K562 (cell line): ENCODE measurements at regions not wholly inside any gene's neighbourhood (a gene's known extent, or its start where the extent isn't known, plus 50 kb on each side); places are given as distances from the start of the nearest gene placed in this dataset.

Experiments used
- ATAC-seq: fragments of 200-7000 bp; cut with Tn5 transposase; 3 replicates; pipeline ENCODE4 v1.9.1; 2020; ENCODE audit warnings: moderate library complexity
- BruUV-seq: library from RNA; stranded (reverse); fragments of 400-500 nt; replicated peaks from 2 replicates; lab custom pipeline; 2021; lab: Mats Ljungman, UMichigan
- CTCF ChIA-PET: fragments of 300-600 bp; formaldehyde crosslinking; extraction: SDS; loops from one replicate; lab custom pipeline; 2021; ENCODE audit warnings: low intra/inter-chr PET ratio; lab: Yijun Ruan, JAX
- POLR2A ChIA-PET: fragments of 300-600, 350-650 bp; sonication (Branson Sonifier 250); formaldehyde crosslinking; extraction: SDS; loops from one replicate; lab custom pipeline; 2021; ENCODE audit warnings: antibody characterized with exemption, inconsistent platforms; lab: Yijun Ruan, JAX
- DNase-seq, 4 experiments: peaks; one replicate each; pipeline versions ENCODE4 v3.0.0 to v3.0.0-alpha.2; 2011 to 2018; ENCODE audit warnings: low spot score in 3 of 4, mixed read lengths in 3 of 4; ENCODE audit errors: extremely low read depth in 1 of 4
- FAIRE-seq: peaks from 2 replicates; lab custom pipeline; 2011; peaks lifted over from hg19 to GRCh38; lab: Jason Lieb, UNC
- H2AFZ ChIP-seq: 2 replicates; pipeline ENCODE4 v1.6.0; 2011; ENCODE audit warnings: low read depth, low read length, control low read depth, inconsistent platforms
- H3K27ac ChIP-seq: fragments of 200-600 bp; 3 replicates; pipeline ENCODE4 v1.8.0; 2011; ENCODE audit warnings: low read depth, mild to moderate bottlenecking, control low read depth, inconsistent platforms, low read length, moderate library complexity, mixed read lengths; ENCODE audit errors: extremely low read depth
- H3K27me3 ChIP-seq, 2 experiments: fragments of 300-600 bp in 1 of 2; 2 replicates in 1 of 2; 3 replicates in 1 of 2; pipeline versions ENCODE4 v1.6.0 to v1.8.0; 2011; ENCODE audit warnings: inconsistent platforms in 2 of 2, low read length in 2 of 2, mild to moderate bottlenecking in 1 of 2, mixed read lengths in 1 of 2, moderate library complexity in 1 of 2; ENCODE audit not compliant: control insufficient read depth in 2 of 2, insufficient read depth in 2 of 2
- H3K36me3 ChIP-seq: fragments of 300-600 bp; 3 replicates; pipeline ENCODE4 v1.8.0; 2011; ENCODE audit warnings: mild to moderate bottlenecking, low read length, inconsistent platforms; ENCODE audit not compliant: control insufficient read depth, insufficient read depth
- H3K4me1 ChIP-seq, 2 experiments: fragments of 200-600 bp in 1 of 2; replicated peaks in 1 of 2; 2 replicates in 1 of 2; 3 replicates in 1 of 2; pipeline versions ENCODE4 v1.5.1 to v1.8.0; 2011; ENCODE audit warnings: inconsistent platforms in 2 of 2, low read length in 2 of 2, mild to moderate bottlenecking in 1 of 2, mixed read lengths in 1 of 2, moderate library complexity in 1 of 2; ENCODE audit not compliant: control insufficient read depth in 2 of 2, insufficient read depth in 2 of 2
- H3K4me2 ChIP-seq: 2 replicates; pipeline ENCODE4 v1.6.1; 2011; ENCODE audit warnings: low read length, control low read depth, inconsistent platforms, mixed read lengths; ENCODE audit not compliant: insufficient read depth
- H3K4me3 ChIP-seq: fragments of 200-600 bp; sonication (generic), shearing (Covaris generic); 2 replicates; pipeline ENCODE4 v1.5.1; 2016; ENCODE audit warnings: control low read depth, inconsistent platforms
- H3K79me2 ChIP-seq: fragments of 200-600 bp; 3 replicates; pipeline ENCODE4 v1.8.0; 2011; ENCODE audit warnings: low read length, inconsistent platforms; ENCODE audit not compliant: control insufficient read depth, insufficient read depth
- H3K9ac ChIP-seq, 2 experiments: 2 replicates each; pipeline versions ENCODE4 v1.6.0 to v1.6.1; 2011; ENCODE audit warnings: low read depth in 2 of 2, low read length in 2 of 2, control low read depth in 1 of 2, inconsistent platforms in 1 of 2, mild to moderate bottlenecking in 1 of 2, mixed read lengths in 1 of 2; ENCODE audit not compliant: insufficient read depth in 1 of 2
- H3K9me1 ChIP-seq: one replicate; pipeline ENCODE4 v1.6.0; 2011; ENCODE audit warnings: inconsistent platforms, mild to moderate bottlenecking, low read length, moderate library complexity; ENCODE audit not compliant: control insufficient read depth, insufficient read depth
- H3K9me3 ChIP-seq: replicated peaks from 2 replicates; pipeline ENCODE4 v1.5.1; 2011; ENCODE audit warnings: low read depth, low read length, inconsistent platforms; ENCODE audit not compliant: control insufficient read depth, insufficient read depth
- H4K20me1 ChIP-seq: replicated peaks from 2 replicates; pipeline ENCODE4 v1.6.1; 2011; ENCODE audit warnings: low read length, inconsistent platforms, mixed read lengths; ENCODE audit not compliant: control insufficient read depth, insufficient read depth
- EHMT2 ChIP-seq: fragments of 450-650 bp; IDR thresholded peaks from 2 replicates; pipeline ENCODE4 v1.6.1; 2018; ENCODE audit warnings: antibody characterized with exemption
- PTBP1 ChIP-seq: fragments of 200-400 bp; formaldehyde crosslinking; IDR thresholded peaks from 2 replicates; pipeline ENCODE4 v1.6.1; 2017; ENCODE audit warnings: low read depth, low read length
- WGBS: fragments of 100-300 bp; shearing (Covaris generic); methylation state at CpG from one replicate; pipeline ENCODE4 v1.1.6; 2016; ENCODE audit warnings: low coverage, mixed read lengths; ENCODE audit not compliant: insufficient coverage; ENCODE audit errors: missing lambda C conversion rate; 5-methylcytosine and 5-hydroxymethylcytosine counted together
- in situ Hi-C: fragments of 300-500 bp; cut with MboI; formaldehyde crosslinking; loops from 4 replicates; pipeline ENCODE4 v1.15.0; 2018; ENCODE audit warnings: inconsistent platforms, mixed read lengths
- intact Hi-C: fragments of 100-400 bp; cut with micrococcal nuclease; formaldehyde crosslinking; loops from 2 replicates; pipeline ENCODE4 v1.14.2; 2022
- TF ChIP-seq, protein P1 (sequence below): fragments of 250-450 bp; sonication (Bioruptor Pico); IDR thresholded peaks from 2 replicates; pipeline ENCODE4 v1.5.0; 2021
- TF ChIP-seq, protein P2 (sequence below), 2 experiments: fragments of 450-650 bp; IDR thresholded peaks; 2 replicates each; pipeline ENCODE4 v1.6.1; 2018; ENCODE audit warnings: mild to moderate bottlenecking in 2 of 2, low read depth in 1 of 2; ENCODE audit not compliant: partially characterized antibody in 2 of 2
- TF ChIP-seq, protein P3 (sequence below): fragments of 250-450 bp; sonication (Bioruptor Pico); IDR thresholded peaks from 2 replicates; pipeline ENCODE4 v1.8.0; 2021; ENCODE audit warnings: borderline replicate concordance, mild to moderate bottlenecking, moderate library complexity; ENCODE audit not compliant: poor library complexity, severe bottlenecking

DNA sequence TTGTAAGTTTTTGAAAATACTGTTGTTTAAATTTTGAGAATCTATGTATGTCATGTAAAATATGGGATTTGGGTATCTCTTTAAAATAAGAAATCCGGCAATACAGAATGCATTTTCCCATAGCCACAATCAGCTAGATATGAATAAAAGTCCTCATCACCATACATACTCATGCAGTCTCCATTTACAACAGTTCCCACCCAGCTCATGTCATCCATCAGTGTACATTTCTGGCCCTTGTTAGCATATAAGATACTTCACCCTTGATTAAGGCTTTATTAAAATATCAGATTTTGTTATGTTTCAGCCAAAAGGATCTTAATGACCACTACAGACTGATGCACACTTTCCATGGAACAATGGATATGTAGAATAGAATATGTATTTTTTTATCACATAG lies 218.0 kb downstream of the DPY19L2 start:
- in situ Hi-C loops (no loop called here), intact Hi-C loops (no loop called here)
- no peak for DNase-seq
- Histone ChIP-seq H3K4me1 (no peaks in the 10 kb centered on the region), H3K79me2 (no peaks in the 10 kb centered on the region), H3K27me3 (no peaks in the 10 kb centered on the region), H3K9me1 (no peaks in the 10 kb centered on the region), H3K4me3 (no peak overlapping the region), H3K9ac (no peak overlapping the region), H3K9me3 (no peaks in the 10 kb centered on the region), H3K4me2 (no peak overlapping the region), H2AFZ (no peak overlapping the region), H3K36me3 (no peaks in the 10 kb centered on the region), H4K20me1 (no peaks in the 10 kb centered on the region), H3K27ac (no peak overlapping the region)
- no peak for ATAC-seq
- ChIA-PET CTCF (interaction anchor here (0.7 kb wide), 1 partner anchor 392 kb away, joined by 3 read pairs; no protein-coding TSS in a partner anchor), POLR2A (no interaction called here)
- no peak for FAIRE-seq
- no TSS peak for BruUV-seq
- WGBS: 0% methylated on average over 1 of the region's 1 CpG
- TF ChIP-seq, protein P1, sequence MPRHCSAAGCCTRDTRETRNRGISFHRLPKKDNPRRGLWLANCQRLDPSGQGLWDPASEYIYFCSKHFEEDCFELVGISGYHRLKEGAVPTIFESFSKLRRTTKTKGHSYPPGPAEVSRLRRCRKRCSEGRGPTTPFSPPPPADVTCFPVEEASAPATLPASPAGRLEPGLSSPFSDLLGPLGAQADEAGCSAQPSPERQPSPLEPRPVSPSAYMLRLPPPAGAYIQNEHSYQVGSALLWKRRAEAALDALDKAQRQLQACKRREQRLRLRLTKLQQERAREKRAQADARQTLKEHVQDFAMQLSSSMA (CRISPR knock-in tag): no peak
- TF ChIP-seq PTBP1 (no peak), EHMT2 (no peak)
- TF ChIP-seq, protein P2, sequence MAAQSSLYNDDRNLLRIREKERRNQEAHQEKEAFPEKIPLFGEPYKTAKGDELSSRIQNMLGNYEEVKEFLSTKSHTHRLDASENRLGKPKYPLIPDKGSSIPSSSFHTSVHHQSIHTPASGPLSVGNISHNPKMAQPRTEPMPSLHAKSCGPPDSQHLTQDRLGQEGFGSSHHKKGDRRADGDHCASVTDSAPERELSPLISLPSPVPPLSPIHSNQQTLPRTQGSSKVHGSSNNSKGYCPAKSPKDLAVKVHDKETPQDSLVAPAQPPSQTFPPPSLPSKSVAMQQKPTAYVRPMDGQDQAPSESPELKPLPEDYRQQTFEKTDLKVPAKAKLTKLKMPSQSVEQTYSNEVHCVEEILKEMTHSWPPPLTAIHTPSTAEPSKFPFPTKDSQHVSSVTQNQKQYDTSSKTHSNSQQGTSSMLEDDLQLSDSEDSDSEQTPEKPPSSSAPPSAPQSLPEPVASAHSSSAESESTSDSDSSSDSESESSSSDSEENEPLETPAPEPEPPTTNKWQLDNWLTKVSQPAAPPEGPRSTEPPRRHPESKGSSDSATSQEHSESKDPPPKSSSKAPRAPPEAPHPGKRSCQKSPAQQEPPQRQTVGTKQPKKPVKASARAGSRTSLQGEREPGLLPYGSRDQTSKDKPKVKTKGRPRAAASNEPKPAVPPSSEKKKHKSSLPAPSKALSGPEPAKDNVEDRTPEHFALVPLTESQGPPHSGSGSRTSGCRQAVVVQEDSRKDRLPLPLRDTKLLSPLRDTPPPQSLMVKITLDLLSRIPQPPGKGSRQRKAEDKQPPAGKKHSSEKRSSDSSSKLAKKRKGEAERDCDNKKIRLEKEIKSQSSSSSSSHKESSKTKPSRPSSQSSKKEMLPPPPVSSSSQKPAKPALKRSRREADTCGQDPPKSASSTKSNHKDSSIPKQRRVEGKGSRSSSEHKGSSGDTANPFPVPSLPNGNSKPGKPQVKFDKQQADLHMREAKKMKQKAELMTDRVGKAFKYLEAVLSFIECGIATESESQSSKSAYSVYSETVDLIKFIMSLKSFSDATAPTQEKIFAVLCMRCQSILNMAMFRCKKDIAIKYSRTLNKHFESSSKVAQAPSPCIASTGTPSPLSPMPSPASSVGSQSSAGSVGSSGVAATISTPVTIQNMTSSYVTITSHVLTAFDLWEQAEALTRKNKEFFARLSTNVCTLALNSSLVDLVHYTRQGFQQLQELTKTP (IDR thresholded peaks at IDR 0.05; ENCODE audit: low read depth in 1 of 2, partially characterized antibody in 2 of 2): no peak
- TF ChIP-seq, protein P3, sequence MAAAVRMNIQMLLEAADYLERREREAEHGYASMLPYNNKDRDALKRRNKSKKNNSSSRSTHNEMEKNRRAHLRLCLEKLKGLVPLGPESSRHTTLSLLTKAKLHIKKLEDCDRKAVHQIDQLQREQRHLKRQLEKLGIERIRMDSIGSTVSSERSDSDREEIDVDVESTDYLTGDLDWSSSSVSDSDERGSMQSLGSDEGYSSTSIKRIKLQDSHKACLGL (CRISPR knock-in tag): no peak
